ENCODE measurements at regions not wholly inside any gene's neighbourhood (a gene's known extent, or its start where the extent isn't known, plus 50 kb on each side); places are given as distances from the start of the nearest gene placed in this dataset.

DNA sequence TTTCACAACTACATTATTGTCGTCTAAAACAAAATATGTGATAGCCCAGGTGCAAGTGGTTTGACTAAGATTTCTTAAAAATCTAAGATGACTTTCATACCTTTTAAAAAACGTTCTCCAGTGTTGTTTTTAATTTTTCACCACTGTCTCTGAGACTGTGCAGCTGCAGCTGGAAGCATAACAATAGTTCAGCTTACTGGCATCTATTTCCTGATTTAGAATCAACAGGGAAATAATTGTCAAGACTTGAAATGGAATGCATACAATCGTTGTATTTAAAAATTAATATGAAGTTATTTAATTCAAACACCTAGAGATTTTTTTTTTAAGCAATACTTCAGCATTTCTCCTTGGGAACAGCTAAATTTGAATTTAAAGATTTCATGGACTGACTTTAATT lies 982.0 kb upstream of the EPHA7 start:
- no peak for TF ChIP-seq TCF12 (IDR thresholded peaks at IDR 0.05)
- no peak for TF ChIP-seq RXRA (IDR thresholded peaks at IDR 0.05; ENCODE audit: borderline replicate concordance, low read depth)
- TF ChIP-seq, protein P1, sequence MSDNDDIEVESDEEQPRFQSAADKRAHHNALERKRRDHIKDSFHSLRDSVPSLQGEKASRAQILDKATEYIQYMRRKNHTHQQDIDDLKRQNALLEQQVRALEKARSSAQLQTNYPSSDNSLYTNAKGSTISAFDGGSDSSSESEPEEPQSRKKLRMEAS (IDR thresholded peaks at IDR 0.05; ENCODE audit: low read depth), result no peak
- TF ChIP-seq, protein P2, sequence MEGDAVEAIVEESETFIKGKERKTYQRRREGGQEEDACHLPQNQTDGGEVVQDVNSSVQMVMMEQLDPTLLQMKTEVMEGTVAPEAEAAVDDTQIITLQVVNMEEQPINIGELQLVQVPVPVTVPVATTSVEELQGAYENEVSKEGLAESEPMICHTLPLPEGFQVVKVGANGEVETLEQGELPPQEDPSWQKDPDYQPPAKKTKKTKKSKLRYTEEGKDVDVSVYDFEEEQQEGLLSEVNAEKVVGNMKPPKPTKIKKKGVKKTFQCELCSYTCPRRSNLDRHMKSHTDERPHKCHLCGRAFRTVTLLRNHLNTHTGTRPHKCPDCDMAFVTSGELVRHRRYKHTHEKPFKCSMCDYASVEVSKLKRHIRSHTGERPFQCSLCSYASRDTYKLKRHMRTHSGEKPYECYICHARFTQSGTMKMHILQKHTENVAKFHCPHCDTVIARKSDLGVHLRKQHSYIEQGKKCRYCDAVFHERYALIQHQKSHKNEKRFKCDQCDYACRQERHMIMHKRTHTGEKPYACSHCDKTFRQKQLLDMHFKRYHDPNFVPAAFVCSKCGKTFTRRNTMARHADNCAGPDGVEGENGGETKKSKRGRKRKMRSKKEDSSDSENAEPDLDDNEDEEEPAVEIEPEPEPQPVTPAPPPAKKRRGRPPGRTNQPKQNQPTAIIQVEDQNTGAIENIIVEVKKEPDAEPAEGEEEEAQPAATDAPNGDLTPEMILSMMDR (IDR thresholded peaks at IDR 0.05), result no peak
- TF ChIP-seq POLR2AphosphoS5 (IDR thresholded peaks at IDR 0.05; ENCODE audit: low read depth, low read length), result no peak
- TF ChIP-seq, protein P3, sequence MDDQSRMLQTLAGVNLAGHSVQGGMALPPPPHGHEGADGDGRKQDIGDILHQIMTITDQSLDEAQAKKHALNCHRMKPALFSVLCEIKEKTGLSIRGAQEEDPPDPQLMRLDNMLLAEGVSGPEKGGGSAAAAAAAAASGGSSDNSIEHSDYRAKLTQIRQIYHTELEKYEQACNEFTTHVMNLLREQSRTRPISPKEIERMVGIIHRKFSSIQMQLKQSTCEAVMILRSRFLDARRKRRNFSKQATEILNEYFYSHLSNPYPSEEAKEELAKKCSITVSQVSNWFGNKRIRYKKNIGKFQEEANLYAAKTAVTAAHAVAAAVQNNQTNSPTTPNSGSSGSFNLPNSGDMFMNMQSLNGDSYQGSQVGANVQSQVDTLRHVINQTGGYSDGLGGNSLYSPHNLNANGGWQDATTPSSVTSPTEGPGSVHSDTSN (IDR thresholded peaks at IDR 0.05), result no peak
- no peak for TF ChIP-seq YY1 (IDR thresholded peaks at IDR 0.05; ENCODE audit: low read depth)
- no peak for TF ChIP-seq EP300 (IDR thresholded peaks at IDR 0.05; ENCODE audit: borderline replicate concordance in 1 of 2, low read depth in 1 of 2, low read length in 1 of 2)
- TF ChIP-seq ELF1 (IDR thresholded peaks at IDR 0.05), result no peak
- TF ChIP-seq RCOR1 (IDR thresholded peaks at IDR 0.05; ENCODE audit: low read length), result no peak
- no peak for TF ChIP-seq FOXM1 (IDR thresholded peaks at IDR 0.05; ENCODE audit: low read depth)

Data from SK-N-SH (cell line).